A673 (cell line): ENCODE measurements at regions not wholly inside any gene's neighbourhood (a gene's known extent, or its start where the extent isn't known, plus 50 kb on each side); places are given as distances from the start of the nearest gene placed in this dataset.
"Not testable (repeated sequence)": the region's sequence is repeated elsewhere in the genome, so short reads cannot be mapped to it uniquely, and the experiment has no call there.

Experiments used
- BruUV-seq: library from RNA; stranded (reverse); fragments of 400-500 nt; replicated peaks from 2 replicates; lab custom pipeline; 2021; lab: Mats Ljungman, UMichigan
- CTCF ChIA-PET: fragments of 300-600 bp; sonication (Branson Sonifier 250); formaldehyde crosslinking; loops from one replicate; lab custom pipeline; 2022; ENCODE audit warnings: antibody characterized with exemption; lab: Charles Lee
- POLR2A ChIA-PET: fragments of 300-600 bp; sonication (Branson Sonifier 250); formaldehyde crosslinking; loops from one replicate; lab custom pipeline; 2022; ENCODE audit warnings: antibody characterized with exemption; ENCODE audit not compliant: low non-redundant PET; lab: Charles Lee
- DNase-seq: peaks from one replicate; pipeline ENCODE4 v3.0.0-alpha.2; 2015; ENCODE audit warnings: low spot score
- H3K27ac ChIP-seq: fragments of 200-600 bp; sonication (generic); 2 replicates; pipeline ENCODE4 v1.5.1; 2016; ENCODE audit warnings: mixed run types, low read depth, mild to moderate bottlenecking, mixed read lengths, antibody characterized with exemption, low read length; ENCODE audit not compliant: poor library complexity, severe bottlenecking
- H3K27me3 ChIP-seq: fragments of 200-600 bp; sonication (generic); replicated peaks from 2 replicates; pipeline ENCODE4 v1.6.1; 2017; ENCODE audit warnings: mixed run types, low read depth, mild to moderate bottlenecking, mixed read lengths, antibody characterized with exemption, low read length; ENCODE audit not compliant: insufficient read depth, poor library complexity
- H3K36me3 ChIP-seq: fragments of 200-600 bp; sonication (generic); 2 replicates; pipeline ENCODE4 v1.6.1; 2016; ENCODE audit warnings: mixed run types, mild to moderate bottlenecking, mixed read lengths, antibody characterized with exemption, low read length; ENCODE audit not compliant: insufficient read depth, poor library complexity, severe bottlenecking
- H3K4me1 ChIP-seq: fragments of 200-600 bp; sonication (generic); 2 replicates; pipeline ENCODE4 v1.6.1; 2017; ENCODE audit warnings: mixed run types, mild to moderate bottlenecking, mixed read lengths, antibody characterized with exemption, low read length; ENCODE audit not compliant: insufficient read depth, poor library complexity, severe bottlenecking
- H3K4me3 ChIP-seq: fragments of 200-600 bp; sonication (generic); 2 replicates; pipeline ENCODE4 v1.5.1; 2016; ENCODE audit warnings: low read depth, mixed run types, mild to moderate bottlenecking, mixed read lengths, low read length; ENCODE audit not compliant: poor library complexity, severe bottlenecking
- H3K9me3 ChIP-seq: fragments of 200-600 bp; sonication (generic); 2 replicates; pipeline ENCODE4 v1.6.1; 2016; ENCODE audit warnings: mixed run types, low read depth, mild to moderate bottlenecking, mixed read lengths, antibody characterized with exemption, low read length; ENCODE audit not compliant: poor library complexity, severe bottlenecking
- CTCF ChIP-seq: fragments of 300-800, 200-600 bp; sonication (generic); conservative IDR thresholded peaks from 2 replicates; pipeline ENCODE4 v1.5.1; 2017; ENCODE audit warnings: low read depth, mild to moderate bottlenecking, antibody characterized with exemption, low read length, moderate library complexity, mixed read lengths
- EZH2 ChIP-seq: fragments of 200-600 bp; sonication (generic); IDR thresholded peaks from 2 replicates; pipeline ENCODE4 v1.6.1; 2017; ENCODE audit warnings: borderline replicate concordance, low read depth, mild to moderate bottlenecking, mixed read lengths, antibody characterized with exemption, low read length; ENCODE audit not compliant: poor library complexity, severe bottlenecking
- intact Hi-C: fragments of 100-400 bp; cut with micrococcal nuclease; formaldehyde crosslinking; loops from one replicate; pipeline ENCODE4 v1.10.0; 2022; ENCODE audit not compliant: unreplicated experiment

GRCh38 chr2:196520605-196521004, 118.9 kb upstream of the CCDC150 start:
- no peak overlapping the region for H3K27ac ChIP-seq
- DNase-seq: no peak
- POLR2A ChIA-PET: no interaction called here
- CTCF ChIA-PET: interaction anchor here (0.7 kb wide), 1 partner anchor 16 kb away, joined by 3 read pairs; no protein-coding TSS in a partner anchor
- peaks cover 7% of the 10 kb centered on the region for H3K4me1 ChIP-seq
- no peaks in the 10 kb centered on the region for H3K9me3 ChIP-seq
- BruUV-seq: no TSS peak
- no peaks in the 10 kb centered on the region for H3K36me3 ChIP-seq
- no peak overlapping the region for H3K4me3 ChIP-seq
- H3K27me3 ChIP-seq: no peaks in the 10 kb centered on the region
- intact Hi-C loops: no loop called here
- TF ChIP-seq EZH2: no peak
- no peak for TF ChIP-seq CTCF

- H3K27me3 ChIP-seq, intact Hi-C loops, H3K4me1 ChIP-seq, DNase-seq, H3K36me3 ChIP-seq, H3K27ac ChIP-seq, H3K4me3 ChIP-seq, CTCF ChIA-PET, H3K9me3 ChIP-seq, POLR2A ChIA-PET, BruUV-seq: not testable (repeated sequence)
These were observed 112.4 kb upstream of the CCDC150 start for GRCh38 chr2:196526981-196527725.

GRCh38 chr2:196528486-196529223, 110.9 kb upstream of the CCDC150 start:
- ChIA-PET POLR2A (no interaction called here), CTCF (no interaction called here)
- Histone ChIP-seq H3K27ac (no peak overlapping the region), H3K4me3 (no peak overlapping the region), H3K36me3 (no peaks in the 10 kb centered on the region), H3K27me3 (no peaks in the 10 kb centered on the region), H3K9me3 (no peaks in the 10 kb centered on the region), H3K4me1 (no peaks in the 10 kb centered on the region)
- DNase-seq: no peak
- no TSS peak for BruUV-seq
- TF ChIP-seq CTCF (no peak), EZH2 (no peak)
- intact Hi-C loops: no loop called here
